Panc1 (cell line): ENCODE measurements at regions not wholly inside any gene's neighbourhood (a gene's known extent, or its start where the extent isn't known, plus 50 kb on each side); places are given as distances from the start of the nearest gene placed in this dataset.
A peak's percentile ranks its signal among the peaks of the same experiment; 100 is the strongest.

Source experiments
- ATAC-seq: fragments of 200-7000 bp; cut with Tn5 transposase; 2 replicates; pipeline ENCODE4 v1.9.1; 2020; ENCODE audit warnings: mild to moderate bottlenecking, moderate library complexity
- BruUV-seq: library from RNA; stranded (reverse); fragments of 400-500 nt; replicated peaks from 2 replicates; lab custom pipeline; 2021; lab: Mats Ljungman, UMichigan
- CTCF ChIA-PET: fragments of 300-600 bp; sonication (Branson Sonifier 250); formaldehyde crosslinking; loops from one replicate; lab custom pipeline; 2022; ENCODE audit warnings: antibody characterized with exemption; lab: Charles Lee
- POLR2A ChIA-PET: fragments of 300-600 bp; sonication (Branson Sonifier 250); formaldehyde crosslinking; loops from one replicate; lab custom pipeline; 2022; ENCODE audit warnings: antibody characterized with exemption; lab: Charles Lee
- DNase-seq: peaks from one replicate; pipeline ENCODE4 v3.0.0-alpha.2; 2010; ENCODE audit warnings: low read depth, low spot score
- H3K27ac ChIP-seq: 2 replicates; pipeline ENCODE4 v1.5.1; 2011; ENCODE audit warnings: mild to moderate bottlenecking, low read length, inconsistent platforms
- H3K27me3 ChIP-seq: fragments of 200-500 bp; sonication (Bioruptor generic); 2 replicates; pipeline ENCODE4 v1.6.0; 2014; ENCODE audit warnings: low read length, inconsistent platforms; ENCODE audit not compliant: control insufficient read depth, insufficient read depth
- H3K36me3 ChIP-seq: fragments of 200-500 bp; sonication (Bioruptor generic); 2 replicates; pipeline ENCODE4 v1.5.1; 2014; ENCODE audit warnings: inconsistent platforms, mild to moderate bottlenecking, low read length, moderate library complexity; ENCODE audit not compliant: control insufficient read depth, insufficient read depth
- H3K4me1 ChIP-seq: 2 replicates; pipeline ENCODE4 v1.5.1; 2011; ENCODE audit warnings: inconsistent platforms, mild to moderate bottlenecking, low read length, moderate library complexity; ENCODE audit not compliant: control insufficient read depth, insufficient read depth
- H3K4me3 ChIP-seq, 2 experiments: 2 replicates each; pipeline ENCODE4 v1.5.1; 2011 to 2012; ENCODE audit warnings: low read depth in 2 of 2, low read length in 2 of 2, mild to moderate bottlenecking in 2 of 2, inconsistent platforms in 1 of 2, moderate library complexity in 1 of 2
- H3K9me3 ChIP-seq: fragments of 200-500 bp; sonication (Bioruptor generic); 2 replicates; pipeline ENCODE4 v1.5.1; 2014; ENCODE audit warnings: low read depth, mild to moderate bottlenecking, inconsistent platforms, low read length, moderate library complexity; ENCODE audit not compliant: control insufficient read depth, insufficient read depth
- POLR2AphosphoS5 ChIP-seq: IDR thresholded peaks from 2 replicates; pipeline ENCODE4 v1.6.1; 2012; ENCODE audit warnings: mild to moderate bottlenecking, low read depth, low read length, moderate library complexity
- SIN3A ChIP-seq: IDR thresholded peaks from 2 replicates; pipeline ENCODE4 v1.6.1; 2012; ENCODE audit warnings: low read depth, mild to moderate bottlenecking, low read length, moderate library complexity, borderline replicate concordance; ENCODE audit not compliant: insufficient read depth
- TCF7L2 ChIP-seq: IDR thresholded peaks from 2 replicates; pipeline ENCODE4 v1.6.1; 2011; ENCODE audit warnings: mild to moderate bottlenecking, low read depth, low read length, inconsistent platforms
- in situ Hi-C: cut with HindIII; loops from 2 replicates; pipeline ENCODE4 v1.10.0; 2016; ENCODE audit warnings: low sequenced_read_pairs, low pct_unique_long_range_greater_than_20kb
- intact Hi-C: fragments of 100-400 bp; cut with micrococcal nuclease; formaldehyde crosslinking; loops from one replicate; pipeline ENCODE4 v1.10.0; 2022; ENCODE audit not compliant: unreplicated experiment
- TF ChIP-seq, protein P1 (sequence below), 2 experiments: IDR thresholded peaks; 2 replicates each; pipeline ENCODE4 v1.6.1; 2011 to 2012; ENCODE audit warnings: low read depth in 2 of 2, control low read depth in 1 of 2, low read length in 1 of 2, mild to moderate bottlenecking in 1 of 2, moderate library complexity in 1 of 2; ENCODE audit not compliant: insufficient read depth in 1 of 2
- TF ChIP-seq, protein P2 (sequence below): fragments of 450-650 bp; IDR thresholded peaks from 2 replicates; pipeline ENCODE4 v1.5.1; 2017; ENCODE audit warnings: mild to moderate bottlenecking

DNA sequence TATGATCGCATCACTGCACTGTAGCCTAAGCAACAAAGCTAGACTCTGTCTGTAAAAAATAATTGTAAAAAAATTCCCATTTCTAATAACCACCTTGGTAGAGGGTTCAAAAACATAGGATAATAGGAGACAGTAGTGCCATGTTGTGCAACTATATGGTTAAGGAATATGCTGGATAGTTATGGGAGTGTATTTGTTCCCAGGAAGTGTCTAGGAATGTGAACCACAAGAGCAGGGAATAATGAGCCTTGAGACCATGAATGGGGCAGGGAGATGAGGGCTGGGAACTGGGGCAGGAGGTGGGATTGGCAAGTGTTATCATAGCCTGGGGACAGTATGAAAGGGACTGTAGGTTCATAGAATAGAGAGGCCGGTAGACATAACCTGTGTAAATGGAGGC, 50.4 kb downstream of the RUSC2 start:
- no peaks in the 10 kb centered on the region for H3K36me3 ChIP-seq
- intact Hi-C loops: no loop called here
- ChIA-PET CTCF (no interaction called here), POLR2A (no interaction called here)
- in situ Hi-C loops: no loop called here
- H3K27ac ChIP-seq: peak overlapping the region; percentile 0; the same call in 1 of the 2 replicates
- H3K9me3 ChIP-seq: no peaks in the 10 kb centered on the region
- ATAC-seq (no peak), DNase-seq (no peak)
- BruUV-seq: no TSS peak
- no peaks in the 10 kb centered on the region for H3K27me3 ChIP-seq
- no peak for TF ChIP-seq TCF7L2
- no peak overlapping the region for H3K4me3 ChIP-seq
- H3K4me1 ChIP-seq: peaks cover 16% of the 10 kb centered on the region

DNA sequence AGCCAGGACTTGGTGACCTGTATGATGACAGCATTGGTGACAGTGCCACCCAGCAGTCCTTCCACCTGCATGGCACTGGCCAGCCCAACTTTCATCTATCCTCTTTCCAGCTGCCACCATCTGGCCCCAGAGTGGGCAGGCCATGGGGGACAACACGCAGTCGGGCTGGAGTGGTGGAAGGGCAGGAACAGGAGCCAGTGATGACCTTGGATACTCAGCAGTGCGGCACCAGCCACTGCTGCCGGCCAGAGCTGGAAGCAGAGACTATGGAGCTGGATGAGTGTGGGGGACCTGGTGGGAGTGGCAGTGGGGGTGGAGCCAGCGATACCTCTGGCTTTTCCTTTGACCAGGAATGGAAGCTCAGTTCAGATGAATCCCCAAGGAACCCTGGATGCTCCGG, 56.9 kb downstream of the RUSC2 start:
- POLR2A ChIA-PET: interaction anchor here (0.6 kb wide), 1 partner anchor 266 kb away, joined by 7 read pairs; no protein-coding TSS in a partner anchor
- Histone ChIP-seq H3K36me3 (no peaks in the 10 kb centered on the region), H3K4me1 (no peaks in the 10 kb centered on the region), H3K27ac (no peak overlapping the region), H3K9me3 (no peaks in the 10 kb centered on the region), H3K27me3 (no peaks in the 10 kb centered on the region), H3K4me3 (no peak overlapping the region)
- CTCF ChIA-PET: no interaction called here
- BruUV-seq: no TSS peak
- in situ Hi-C loops (no loop called here), intact Hi-C loops (no loop called here)
- TF ChIP-seq, protein P1, sequence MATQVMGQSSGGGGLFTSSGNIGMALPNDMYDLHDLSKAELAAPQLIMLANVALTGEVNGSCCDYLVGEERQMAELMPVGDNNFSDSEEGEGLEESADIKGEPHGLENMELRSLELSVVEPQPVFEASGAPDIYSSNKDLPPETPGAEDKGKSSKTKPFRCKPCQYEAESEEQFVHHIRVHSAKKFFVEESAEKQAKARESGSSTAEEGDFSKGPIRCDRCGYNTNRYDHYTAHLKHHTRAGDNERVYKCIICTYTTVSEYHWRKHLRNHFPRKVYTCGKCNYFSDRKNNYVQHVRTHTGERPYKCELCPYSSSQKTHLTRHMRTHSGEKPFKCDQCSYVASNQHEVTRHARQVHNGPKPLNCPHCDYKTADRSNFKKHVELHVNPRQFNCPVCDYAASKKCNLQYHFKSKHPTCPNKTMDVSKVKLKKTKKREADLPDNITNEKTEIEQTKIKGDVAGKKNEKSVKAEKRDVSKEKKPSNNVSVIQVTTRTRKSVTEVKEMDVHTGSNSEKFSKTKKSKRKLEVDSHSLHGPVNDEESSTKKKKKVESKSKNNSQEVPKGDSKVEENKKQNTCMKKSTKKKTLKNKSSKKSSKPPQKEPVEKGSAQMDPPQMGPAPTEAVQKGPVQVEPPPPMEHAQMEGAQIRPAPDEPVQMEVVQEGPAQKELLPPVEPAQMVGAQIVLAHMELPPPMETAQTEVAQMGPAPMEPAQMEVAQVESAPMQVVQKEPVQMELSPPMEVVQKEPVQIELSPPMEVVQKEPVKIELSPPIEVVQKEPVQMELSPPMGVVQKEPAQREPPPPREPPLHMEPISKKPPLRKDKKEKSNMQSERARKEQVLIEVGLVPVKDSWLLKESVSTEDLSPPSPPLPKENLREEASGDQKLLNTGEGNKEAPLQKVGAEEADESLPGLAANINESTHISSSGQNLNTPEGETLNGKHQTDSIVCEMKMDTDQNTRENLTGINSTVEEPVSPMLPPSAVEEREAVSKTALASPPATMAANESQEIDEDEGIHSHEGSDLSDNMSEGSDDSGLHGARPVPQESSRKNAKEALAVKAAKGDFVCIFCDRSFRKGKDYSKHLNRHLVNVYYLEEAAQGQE (IDR thresholded peaks at IDR 0.05; ENCODE audit: insufficient read depth in 1 of 2, low read depth in 2 of 2, low read length in 1 of 2): no peak
- TF ChIP-seq POLR2AphosphoS5 (no peak), TCF7L2 (no peak), SIN3A (no peak)
- TF ChIP-seq, protein P2, sequence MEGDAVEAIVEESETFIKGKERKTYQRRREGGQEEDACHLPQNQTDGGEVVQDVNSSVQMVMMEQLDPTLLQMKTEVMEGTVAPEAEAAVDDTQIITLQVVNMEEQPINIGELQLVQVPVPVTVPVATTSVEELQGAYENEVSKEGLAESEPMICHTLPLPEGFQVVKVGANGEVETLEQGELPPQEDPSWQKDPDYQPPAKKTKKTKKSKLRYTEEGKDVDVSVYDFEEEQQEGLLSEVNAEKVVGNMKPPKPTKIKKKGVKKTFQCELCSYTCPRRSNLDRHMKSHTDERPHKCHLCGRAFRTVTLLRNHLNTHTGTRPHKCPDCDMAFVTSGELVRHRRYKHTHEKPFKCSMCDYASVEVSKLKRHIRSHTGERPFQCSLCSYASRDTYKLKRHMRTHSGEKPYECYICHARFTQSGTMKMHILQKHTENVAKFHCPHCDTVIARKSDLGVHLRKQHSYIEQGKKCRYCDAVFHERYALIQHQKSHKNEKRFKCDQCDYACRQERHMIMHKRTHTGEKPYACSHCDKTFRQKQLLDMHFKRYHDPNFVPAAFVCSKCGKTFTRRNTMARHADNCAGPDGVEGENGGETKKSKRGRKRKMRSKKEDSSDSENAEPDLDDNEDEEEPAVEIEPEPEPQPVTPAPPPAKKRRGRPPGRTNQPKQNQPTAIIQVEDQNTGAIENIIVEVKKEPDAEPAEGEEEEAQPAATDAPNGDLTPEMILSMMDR: no peak
- DNase-seq (no peak), ATAC-seq (no peak)

DNA sequence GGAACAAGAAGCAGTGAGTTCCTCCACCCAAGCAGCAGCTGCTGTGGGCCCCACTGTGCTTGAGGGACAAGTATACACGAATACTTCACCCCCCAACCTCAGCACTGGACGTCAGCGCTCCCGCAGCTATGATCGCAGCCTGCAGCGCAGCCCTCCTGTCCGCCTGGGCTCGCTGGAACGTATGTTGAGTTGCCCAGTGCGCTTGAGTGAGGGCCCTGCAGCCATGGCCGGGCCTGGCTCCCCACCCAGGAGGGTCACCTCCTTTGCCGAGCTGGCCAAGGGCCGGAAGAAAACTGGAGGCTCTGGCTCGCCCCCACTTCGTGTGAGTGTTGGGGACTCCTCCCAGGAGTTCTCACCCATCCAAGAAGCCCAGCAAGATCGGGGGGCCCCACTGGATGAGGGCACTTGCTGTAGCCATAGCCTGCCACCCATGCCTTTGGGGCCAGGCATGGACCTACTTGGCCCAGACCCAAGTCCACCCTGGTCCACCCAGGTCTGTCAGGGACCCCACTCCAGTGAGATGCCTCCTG, 57.1 kb upstream of the TESK1 start:
- no peak for ATAC-seq
- Histone ChIP-seq H3K4me3 (no peak overlapping the region), H3K27me3 (no peaks in the 10 kb centered on the region), H3K36me3 (no peaks in the 10 kb centered on the region), H3K9me3 (no peaks in the 10 kb centered on the region), H3K4me1 (peaks cover 7% of the 10 kb centered on the region), H3K27ac (peak overlapping the region; percentile 5; the same call in 1 of the 2 replicates)
- TF ChIP-seq POLR2AphosphoS5: no peak
- no peak for TF ChIP-seq SIN3A
- TF ChIP-seq, protein P2: no peak
- TF ChIP-seq, protein P1 (IDR thresholded peaks at IDR 0.05; ENCODE audit: insufficient read depth in 1 of 2, low read depth in 2 of 2, low read length in 1 of 2): no peak
- no peak for TF ChIP-seq TCF7L2
- DNase-seq: no peak
- intact Hi-C loops: no loop called here
- in situ Hi-C loops: no loop called here
- BruUV-seq: no TSS peak
- ChIA-PET CTCF (no interaction called here), POLR2A (no interaction called here)
